ENCODE measurements at regions not wholly inside any gene's neighbourhood (a gene's known extent, or its start where the extent isn't known, plus 50 kb on each side); places are given as distances from the start of the nearest gene placed in this dataset.

- DNase-seq: no peak
These were observed 234.1 kb downstream of the CPE start for GRCh38 chr4:165612936-165613335.

DNA sequence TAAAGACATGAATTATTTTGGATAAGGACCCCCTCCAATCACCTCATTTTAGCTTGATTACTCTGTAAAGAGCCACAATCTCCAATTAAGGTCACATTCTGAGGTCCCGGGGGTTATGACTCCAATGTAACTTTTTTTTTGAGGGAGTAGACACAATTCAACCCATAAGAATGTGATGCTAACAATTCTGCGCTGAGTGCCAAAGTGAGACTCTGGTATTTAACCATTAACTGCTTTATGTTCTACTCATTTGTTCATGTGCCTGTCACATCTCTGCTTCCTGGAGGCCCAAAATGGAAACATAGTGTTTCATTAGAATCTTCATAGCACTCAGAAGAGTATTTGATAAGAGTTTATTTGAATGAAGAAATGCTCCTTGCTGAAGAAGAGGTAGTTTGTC lies 234.8 kb downstream of the CPE start:
- no peak for DNase-seq

DNA sequence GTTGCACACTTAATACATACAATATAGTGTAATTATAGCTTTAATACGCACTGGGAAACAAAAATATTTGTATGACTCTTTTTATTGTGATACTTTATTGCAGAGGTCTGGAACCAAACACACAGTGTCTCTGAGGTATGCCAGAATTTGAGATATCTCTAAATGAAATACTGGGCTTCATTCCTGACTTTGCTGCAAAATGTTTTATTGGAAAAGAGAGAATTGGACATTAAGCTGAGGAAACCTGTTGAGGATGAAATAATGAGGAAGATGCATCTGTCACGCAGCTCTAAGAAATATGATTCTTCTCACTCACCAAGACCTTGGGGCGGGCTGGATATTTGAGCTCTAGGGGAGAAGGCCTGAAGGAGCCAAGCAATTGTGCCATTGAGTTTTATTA lies 242.1 kb downstream of the CPE start:
- DNase-seq: no peak

- no peak for DNase-seq
These were observed 243.2 kb downstream of the CPE start for GRCh38 chr4:165621983-165622382.

DNA sequence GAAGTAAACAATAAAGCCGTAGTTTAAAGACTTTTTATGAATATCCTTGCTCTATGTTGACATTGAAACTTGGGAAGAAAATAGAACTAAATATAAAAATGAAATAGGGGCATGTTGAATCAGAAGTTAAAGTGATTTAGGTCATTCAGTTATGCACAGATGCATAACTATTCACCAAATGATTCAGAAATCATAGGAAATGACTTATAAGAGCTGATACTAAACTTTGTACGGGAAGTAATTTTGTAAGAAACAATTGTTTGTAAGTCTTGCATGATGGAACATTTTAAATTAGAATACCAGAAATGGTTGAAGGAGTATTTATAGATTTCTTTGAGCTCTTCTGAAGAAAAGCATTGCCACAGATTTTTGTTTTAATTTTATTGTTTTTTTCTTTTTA lies 246.5 kb downstream of the CPE start:
- DNase-seq: no peak

DNA sequence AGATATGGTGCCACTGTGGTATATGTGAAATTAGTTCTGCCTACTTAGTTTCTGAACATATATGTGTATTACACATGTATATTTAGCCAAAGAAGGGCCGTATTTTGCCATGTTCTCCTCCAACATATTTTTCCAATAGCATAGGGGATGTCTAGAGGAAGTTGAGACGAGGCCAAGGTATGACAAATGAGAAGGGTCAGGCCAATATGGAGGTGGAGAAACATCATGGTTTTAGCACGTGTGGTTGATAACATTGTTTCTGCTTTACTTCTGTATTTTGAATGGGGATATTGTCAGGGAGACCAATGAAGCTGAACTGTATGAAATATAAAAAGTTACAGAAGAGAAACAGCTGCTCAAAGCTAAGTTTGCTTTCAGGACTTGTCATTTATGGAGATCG lies 246.7 kb upstream of the TLL1 start:
- DNase-seq: no peak

- DNase-seq: no peak
These were observed 245.9 kb upstream of the TLL1 start for GRCh38 chr4:165627128-165627527.

DNA sequence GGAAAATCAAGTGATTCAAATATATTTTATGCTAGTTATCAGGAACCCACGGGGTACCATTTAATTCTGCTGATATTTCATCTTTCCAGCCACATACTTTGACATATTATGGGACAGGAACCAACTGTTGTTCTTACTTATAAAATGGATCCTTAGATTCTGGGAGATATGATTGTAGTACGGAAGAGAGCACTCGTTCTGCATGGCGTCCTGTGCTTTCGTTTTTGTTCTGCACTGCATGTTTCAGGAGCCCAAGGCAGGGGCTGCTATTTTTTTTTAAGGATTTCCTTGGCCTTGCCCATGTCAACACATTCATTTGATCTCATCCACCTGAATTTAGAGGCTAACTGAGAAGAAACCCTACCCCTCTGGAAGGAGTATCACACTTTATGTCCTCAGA lies 245.5 kb upstream of the TLL1 start:
- no peak for DNase-seq

GRCh38 chr4:165628572-165628971 lies 244.5 kb upstream of the TLL1 start:
- no peak for DNase-seq

- no peak for DNase-seq
These were observed 242.4 kb upstream of the TLL1 start for GRCh38 chr4:165630671-165631070.

DNA sequence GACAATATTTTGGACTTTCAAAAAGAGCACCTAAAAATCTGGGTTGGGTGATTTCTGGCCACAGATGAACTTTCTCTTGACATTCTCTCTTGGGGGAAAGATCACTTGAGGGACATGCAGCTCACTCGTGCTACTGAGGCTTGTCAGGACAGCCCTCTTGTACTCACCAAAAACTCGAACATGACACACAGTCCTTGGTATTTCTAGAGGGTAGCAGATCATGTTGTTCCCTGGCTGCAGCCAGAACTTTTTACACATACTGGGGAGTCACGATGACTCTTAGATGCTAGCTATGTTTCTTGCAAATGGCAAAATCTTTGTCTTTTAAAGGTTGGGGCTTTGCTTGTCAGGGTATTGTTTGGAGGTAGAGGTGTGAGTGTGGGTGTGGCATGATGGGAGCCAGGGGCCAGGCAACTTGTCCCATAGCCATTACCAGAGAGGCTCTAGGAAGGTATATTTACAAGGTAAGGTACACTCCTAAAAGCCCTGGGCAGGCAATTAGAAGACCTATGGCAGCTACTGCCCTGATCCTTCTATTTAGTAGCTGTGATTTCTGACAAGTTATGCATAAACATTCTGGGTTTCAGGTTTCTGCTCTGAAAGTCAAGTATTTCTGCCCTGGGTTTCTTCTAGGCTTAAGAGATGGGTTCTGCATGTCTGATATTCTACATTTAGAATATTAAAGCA lies 241.7 kb upstream of the TLL1 start:
- DNase-seq: no peak

- DNase-seq: no peak
These were observed 241.1 kb upstream of the TLL1 start for GRCh38 chr4:165631912-165632311.

- DNase-seq: no peak
These were observed 238.3 kb upstream of the TLL1 start for GRCh38 chr4:165634766-165635165.

- DNase-seq: no peak
These were observed 237.7 kb upstream of the TLL1 start for GRCh38 chr4:165635381-165635780.

- no peak for DNase-seq
These were observed 237.1 kb upstream of the TLL1 start for GRCh38 chr4:165635951-165636350.

DNA sequence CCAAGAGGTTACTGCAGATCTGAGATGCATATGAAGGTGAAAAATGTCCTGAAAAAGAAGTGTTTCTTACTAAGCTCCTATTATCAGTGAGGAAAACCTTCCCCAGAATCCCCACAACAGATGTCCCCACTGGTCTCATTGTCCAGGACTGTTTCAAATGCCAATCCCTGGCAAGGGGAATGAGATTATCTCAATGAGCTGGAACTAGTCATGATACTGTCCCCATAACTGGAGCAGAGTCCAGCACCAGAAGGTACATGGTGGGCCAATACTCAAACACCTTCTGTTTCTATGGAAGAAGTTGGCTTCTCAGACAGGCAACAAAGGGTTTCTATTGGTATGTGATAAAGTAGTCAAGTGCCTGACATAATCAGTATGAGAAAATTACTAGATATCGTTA lies 221.1 kb upstream of the TLL1 start:
- no peak for DNase-seq

- no peak for DNase-seq
These were observed 218.5 kb upstream of the TLL1 start for GRCh38 chr4:165654556-165654955.

GRCh38 chr4:165656399-165656798 lies 216.6 kb upstream of the TLL1 start:
- DNase-seq: no peak

DNA sequence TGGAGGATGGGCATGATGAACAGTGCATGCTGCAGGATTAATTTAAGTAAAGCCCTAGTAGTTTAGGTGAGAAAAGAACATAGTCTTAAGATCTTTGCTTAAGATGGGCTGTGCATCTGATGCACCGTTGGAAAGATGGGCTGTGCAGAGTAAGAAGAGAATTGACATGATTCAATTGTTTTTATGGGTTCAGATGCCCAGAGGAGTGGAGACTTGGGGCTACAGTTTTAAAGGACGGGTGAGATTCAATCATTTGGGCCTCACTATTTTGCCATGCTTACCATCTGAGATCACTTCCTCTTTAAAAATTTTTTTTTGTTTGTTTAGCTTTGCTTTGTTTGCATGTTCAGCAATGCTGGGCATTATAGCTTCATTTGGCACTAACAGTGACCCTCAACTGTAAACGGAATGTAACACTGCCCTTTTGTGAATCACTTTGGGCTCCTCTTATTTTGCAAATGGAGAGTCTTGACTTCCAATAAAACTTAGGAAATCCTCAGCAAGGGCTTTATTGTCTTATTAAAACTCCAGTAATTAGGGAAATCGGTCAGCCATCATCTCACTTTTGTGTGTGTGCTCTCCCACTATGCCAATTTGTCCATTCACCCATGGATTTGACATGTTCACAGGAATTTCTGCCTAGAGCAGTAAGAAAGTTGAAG lies 216.1 kb upstream of the TLL1 start:
- DNase-seq: no peak

GRCh38 chr4:165662341-165662740 lies 210.7 kb upstream of the TLL1 start:
- no peak for DNase-seq

- DNase-seq: no peak
These were observed 209.6 kb upstream of the TLL1 start for GRCh38 chr4:165663411-165663810.

DNA sequence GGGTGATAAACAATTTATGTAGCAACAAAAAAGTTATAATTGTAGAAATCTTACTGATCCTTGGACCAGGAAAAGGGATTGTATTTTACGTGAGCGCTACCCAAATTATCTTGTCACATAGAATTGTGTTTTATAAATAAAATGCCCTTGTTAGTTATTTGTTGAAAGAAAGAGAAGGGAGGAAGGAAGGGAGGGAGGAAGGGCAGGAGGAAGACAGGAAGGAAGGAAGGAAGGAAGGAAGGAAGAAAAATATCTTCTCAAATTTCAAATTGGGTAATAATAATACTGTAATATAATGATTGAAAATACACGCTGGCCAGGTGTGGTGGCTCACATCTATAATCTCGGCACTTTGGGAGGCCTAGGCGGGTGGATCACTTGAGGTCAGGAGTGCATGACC lies 206.2 kb upstream of the TLL1 start:
- no peak for DNase-seq

GRCh38 chr4:165667969-165668368 lies 205.1 kb upstream of the TLL1 start:
- no peak for DNase-seq

- peak in 1 of 2 experiments; percentile 1 for DNase-seq
These were observed 204.3 kb upstream of the TLL1 start for GRCh38 chr4:165668694-165669093.

GRCh38 chr4:165677081-165677480 lies 196.0 kb upstream of the TLL1 start:
- no peak for DNase-seq

All from SW 1271 (cell line).